HCT116 (cell line): ENCODE measurements at regions not wholly inside any gene's neighbourhood (a gene's known extent, or its start where the extent isn't known, plus 50 kb on each side); places are given as distances from the start of the nearest gene placed in this dataset.

ENCODE experiments used
- RAD21 ChIP-seq: IDR thresholded peaks from 2 replicates; pipeline ENCODE4 v1.6.1; 2012; ENCODE audit warnings: low read depth, mild to moderate bottlenecking
- TF ChIP-seq, protein P1 (sequence below): IDR thresholded peaks from 2 replicates; pipeline ENCODE4 v1.6.1; 2011; ENCODE audit warnings: mild to moderate bottlenecking, low read length, moderate library complexity; ENCODE audit not compliant: insufficient replicate concordance; ENCODE audit errors: extremely low read depth

DNA sequence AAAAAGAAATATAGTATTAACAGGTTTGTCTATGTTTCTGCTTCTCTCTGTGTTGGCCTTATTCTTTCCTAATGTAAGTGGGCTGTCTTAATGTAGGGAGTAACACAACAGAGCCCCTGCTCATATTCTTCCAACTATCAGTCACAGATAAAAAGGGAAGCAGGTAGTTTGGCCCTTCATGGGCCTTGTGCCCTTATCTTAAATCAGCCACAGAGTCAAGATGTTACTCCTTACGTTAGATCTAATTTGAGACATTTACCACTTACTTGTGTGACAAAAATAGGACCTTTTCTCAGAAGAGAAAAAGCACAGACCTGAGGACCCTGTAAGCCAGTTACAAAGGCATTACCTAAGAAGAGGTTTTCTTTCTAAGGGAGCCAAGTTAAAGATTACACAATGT is 589.0 kb downstream of the GRXCR1 start:
- TF ChIP-seq RAD21 = no peak
- TF ChIP-seq, protein P1, sequence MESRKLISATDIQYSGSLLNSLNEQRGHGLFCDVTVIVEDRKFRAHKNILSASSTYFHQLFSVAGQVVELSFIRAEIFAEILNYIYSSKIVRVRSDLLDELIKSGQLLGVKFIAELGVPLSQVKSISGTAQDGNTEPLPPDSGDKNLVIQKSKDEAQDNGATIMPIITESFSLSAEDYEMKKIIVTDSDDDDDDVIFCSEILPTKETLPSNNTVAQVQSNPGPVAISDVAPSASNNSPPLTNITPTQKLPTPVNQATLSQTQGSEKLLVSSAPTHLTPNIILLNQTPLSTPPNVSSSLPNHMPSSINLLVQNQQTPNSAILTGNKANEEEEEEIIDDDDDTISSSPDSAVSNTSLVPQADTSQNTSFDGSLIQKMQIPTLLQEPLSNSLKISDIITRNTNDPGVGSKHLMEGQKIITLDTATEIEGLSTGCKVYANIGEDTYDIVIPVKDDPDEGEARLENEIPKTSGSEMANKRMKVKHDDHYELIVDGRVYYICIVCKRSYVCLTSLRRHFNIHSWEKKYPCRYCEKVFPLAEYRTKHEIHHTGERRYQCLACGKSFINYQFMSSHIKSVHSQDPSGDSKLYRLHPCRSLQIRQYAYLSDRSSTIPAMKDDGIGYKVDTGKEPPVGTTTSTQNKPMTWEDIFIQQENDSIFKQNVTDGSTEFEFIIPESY = no peak
